HepG2 (cell line): ENCODE measurements at regions not wholly inside any gene's neighbourhood (a gene's known extent, or its start where the extent isn't known, plus 50 kb on each side); places are given as distances from the start of the nearest gene placed in this dataset.

ENCODE experiments used
- GTF3A ChIP-seq: sonication (generic); formaldehyde crosslinking; conservative IDR thresholded peaks from 2 replicates; pipeline ENCODE4 v1.4.0; 2020; ENCODE audit warnings: mild to moderate bottlenecking, missing genetic modification reagents
- HNF4G ChIP-seq, 2 experiments: sonication (generic) in 1 of 2; formaldehyde crosslinking in 1 of 2; IDR thresholded peaks; 2 replicates each; pipeline versions ENCODE4 v1.4.0 to v1.6.1; 2011 to 2020; ENCODE audit warnings: borderline replicate concordance in 2 of 2, low read depth in 2 of 2, mild to moderate bottlenecking in 2 of 2, low read length in 1 of 2, missing genetic modification reagents in 1 of 2, moderate library complexity in 1 of 2
- ZBTB14 ChIP-seq: sonication (generic); formaldehyde crosslinking; IDR thresholded peaks from 2 replicates; pipeline ENCODE4 v1.4.0; 2020; ENCODE audit warnings: missing genetic modification reagents
- ZNF142 ChIP-seq: sonication (generic); formaldehyde crosslinking; IDR thresholded peaks from 2 replicates; pipeline ENCODE4 v1.4.0; 2020; ENCODE audit warnings: missing genetic modification reagents
- ZNF567 ChIP-seq: sonication (generic); formaldehyde crosslinking; IDR thresholded peaks from 2 replicates; pipeline ENCODE4 v1.8.1; 2023; ENCODE audit warnings: mild to moderate bottlenecking, missing genetic modification reagents, borderline replicate concordance
- ZNF704 ChIP-seq: sonication (generic); formaldehyde crosslinking; IDR thresholded peaks from 2 replicates; pipeline ENCODE4 v1.8.1; 2023; ENCODE audit warnings: mild to moderate bottlenecking, inconsistent platforms, moderate library complexity, missing genetic modification reagents, borderline replicate concordance
- TF ChIP-seq, protein P1 (sequence below): sonication (generic); formaldehyde crosslinking; IDR thresholded peaks from 2 replicates; pipeline ENCODE4 v1.5.1; 2020; ENCODE audit warnings: mild to moderate bottlenecking, moderate library complexity, missing genetic modification reagents

DNA sequence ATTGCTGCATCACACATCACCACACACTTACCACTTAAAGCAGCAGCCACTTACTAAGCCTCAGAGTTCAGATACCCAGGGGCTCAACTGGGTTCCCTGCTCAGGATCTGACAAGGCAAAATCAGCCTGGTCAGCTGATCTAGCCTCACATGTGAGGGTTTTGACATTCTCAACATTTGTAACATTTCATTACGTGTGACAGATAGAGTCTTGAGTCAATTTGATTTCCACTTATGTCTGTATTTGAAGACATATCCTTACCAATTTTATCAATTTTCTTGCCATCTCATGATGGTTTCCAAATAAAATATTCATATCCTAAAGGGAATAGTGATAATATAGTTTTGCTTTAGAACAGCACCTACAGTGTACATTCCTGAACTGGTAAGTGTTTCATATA is 494.7 kb upstream of the PFKP start (continued):
- no peak for TF ChIP-seq ZBTB14 (CRISPR knock-in tag)
- TF ChIP-seq HNF4G (IDR thresholded peaks at IDR 0.05; ENCODE audit: borderline replicate concordance, low read depth, low read length): no peak
- TF ChIP-seq HNF4G (CRISPR knock-in tag; IDR thresholded peaks at IDR 0.05; ENCODE audit: borderline replicate concordance, low read depth): no peak
- no peak for TF ChIP-seq ZNF142 (CRISPR knock-in tag)
- TF ChIP-seq ZNF704 (CRISPR knock-in tag): no peak
- no peak for TF ChIP-seq ZNF567
- TF ChIP-seq, protein P1, sequence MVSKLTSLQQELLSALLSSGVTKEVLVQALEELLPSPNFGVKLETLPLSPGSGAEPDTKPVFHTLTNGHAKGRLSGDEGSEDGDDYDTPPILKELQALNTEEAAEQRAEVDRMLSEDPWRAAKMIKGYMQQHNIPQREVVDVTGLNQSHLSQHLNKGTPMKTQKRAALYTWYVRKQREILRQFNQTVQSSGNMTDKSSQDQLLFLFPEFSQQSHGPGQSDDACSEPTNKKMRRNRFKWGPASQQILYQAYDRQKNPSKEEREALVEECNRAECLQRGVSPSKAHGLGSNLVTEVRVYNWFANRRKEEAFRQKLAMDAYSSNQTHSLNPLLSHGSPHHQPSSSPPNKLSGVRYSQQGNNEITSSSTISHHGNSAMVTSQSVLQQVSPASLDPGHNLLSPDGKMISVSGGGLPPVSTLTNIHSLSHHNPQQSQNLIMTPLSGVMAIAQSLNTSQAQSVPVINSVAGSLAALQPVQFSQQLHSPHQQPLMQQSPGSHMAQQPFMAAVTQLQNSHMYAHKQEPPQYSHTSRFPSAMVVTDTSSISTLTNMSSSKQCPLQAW (CRISPR knock-in tag): no peak
- TF ChIP-seq GTF3A (CRISPR knock-in tag): no peak
